OCI-LY7 (cell line): ENCODE measurements at regions not wholly inside any gene's neighbourhood (a gene's known extent, or its start where the extent isn't known, plus 50 kb on each side); places are given as distances from the start of the nearest gene placed in this dataset.

ENCODE experiments used
- BruUV-seq: library from RNA; stranded (reverse); fragments of 400-500 nt; replicated peaks from 2 replicates; lab custom pipeline; 2021; lab: Mats Ljungman, UMichigan
- CTCF ChIA-PET: fragments of 300-600 bp; sonication (Branson Sonifier 250); formaldehyde crosslinking; loops from one replicate; lab custom pipeline; 2022; ENCODE audit warnings: antibody characterized with exemption; ENCODE audit not compliant: unreplicated experiment; lab: Charles Lee
- POLR2A ChIA-PET: fragments of 300-600 bp; sonication (Branson Sonifier 250); formaldehyde crosslinking; loops from one replicate; lab custom pipeline; 2022; ENCODE audit warnings: antibody characterized with exemption; lab: Charles Lee
- DNase-seq: peaks from one replicate; pipeline ENCODE4 v3.0.0-alpha.2; 2015; ENCODE audit warnings: low spot score
- H2AFZ ChIP-seq: fragments of 200-600 bp; sonication (generic), shearing (Covaris generic); 2 replicates; pipeline ENCODE4 v1.6.1; 2014; ENCODE audit warnings: mild to moderate bottlenecking, antibody characterized with exemption, low read length, moderate library complexity
- H3K27ac ChIP-seq: fragments of 200-600 bp; sonication (generic); 2 replicates; pipeline ENCODE4 v1.5.1; 2014; ENCODE audit warnings: mixed run types, low read depth, mild to moderate bottlenecking, moderate library complexity, low read length, inconsistent platforms; ENCODE audit not compliant: poor library complexity, severe bottlenecking
- H3K36me3 ChIP-seq: fragments of 200-600 bp; sonication (generic); 2 replicates; pipeline ENCODE4 v1.6.1; 2014; ENCODE audit warnings: mild to moderate bottlenecking, antibody characterized with exemption, low read length, moderate library complexity, mixed read lengths; ENCODE audit not compliant: insufficient read depth
- H3K4me1 ChIP-seq: fragments of 200-600 bp; sonication (generic); 2 replicates; pipeline ENCODE4 v1.5.1; 2014; ENCODE audit warnings: mild to moderate bottlenecking, low read length; ENCODE audit not compliant: insufficient read depth, poor library complexity, severe bottlenecking
- H3K4me2 ChIP-seq: fragments of 200-600 bp; sonication (generic); 2 replicates; pipeline ENCODE4 v1.6.1; 2014; ENCODE audit warnings: mild to moderate bottlenecking, low read length
- H3K4me3 ChIP-seq: fragments of 200-600 bp; sonication (generic); 2 replicates; pipeline ENCODE4 v1.5.1; 2014; ENCODE audit warnings: mild to moderate bottlenecking, low read depth, low read length; ENCODE audit not compliant: poor library complexity, severe bottlenecking
- H3K79me2 ChIP-seq: fragments of 200-600 bp; sonication (generic); 2 replicates; pipeline ENCODE4 v1.6.1; 2016; ENCODE audit warnings: low read depth, mild to moderate bottlenecking, low read length, moderate library complexity, mixed read lengths; ENCODE audit not compliant: insufficient read depth
- H3K9me2 ChIP-seq: fragments of 200-600 bp; sonication (generic); 2 replicates; pipeline ENCODE4 v1.6.1; 2016; ENCODE audit warnings: mild to moderate bottlenecking, low read length, mixed read lengths; ENCODE audit not compliant: insufficient read depth
- H3K9me3 ChIP-seq: fragments of 200-600 bp; sonication (generic); 2 replicates; pipeline ENCODE4 v1.6.1; 2014; ENCODE audit warnings: mild to moderate bottlenecking, mixed run types, low read length, mixed read lengths
- H4K20me1 ChIP-seq: fragments of 200-600 bp; sonication (generic); 2 replicates; pipeline ENCODE4 v1.6.1; 2014; ENCODE audit warnings: mild to moderate bottlenecking, antibody characterized with exemption, low read length, moderate library complexity, mixed read lengths; ENCODE audit not compliant: insufficient read depth
- CTCF ChIP-seq: fragments of 200-600 bp; sonication (generic); conservative IDR thresholded peaks from 2 replicates; pipeline ENCODE4 v1.5.1; 2014; ENCODE audit warnings: mild to moderate bottlenecking, antibody characterized with exemption, low read length, moderate library complexity, mixed read lengths
- EZH2phosphoT487 ChIP-seq: fragments of 200-600 bp; sonication (generic); IDR thresholded peaks from 2 replicates; pipeline ENCODE4 v1.6.1; 2018; ENCODE audit warnings: low read depth, borderline replicate concordance, mild to moderate bottlenecking, mixed run types, antibody characterized with exemption, low read length, moderate library complexity, mixed read lengths
- intact Hi-C: fragments of 100-400 bp; cut with micrococcal nuclease; formaldehyde crosslinking; loops from one replicate; pipeline ENCODE4 v1.10.0; 2022; ENCODE audit not compliant: unreplicated experiment

- H2AFZ ChIP-seq: no peak overlapping the region
- H3K36me3 ChIP-seq: no peaks in the 10 kb centered on the region
- H3K4me1 ChIP-seq: no peaks in the 10 kb centered on the region
- H3K79me2 ChIP-seq: no peaks in the 10 kb centered on the region
- BruUV-seq: no TSS peak
- no peak overlapping the region for H3K27ac ChIP-seq
- TF ChIP-seq EZH2phosphoT487 (no peak), CTCF (no peak)
- no peaks in the 10 kb centered on the region for H4K20me1 ChIP-seq
- H3K9me3 ChIP-seq: no peaks in the 10 kb centered on the region
- H3K9me2 ChIP-seq: no peaks in the 10 kb centered on the region
- intact Hi-C loops: no loop called here
- no peak overlapping the region for H3K4me2 ChIP-seq
- no peak overlapping the region for H3K4me3 ChIP-seq
- POLR2A ChIA-PET: interaction anchor here (0.6 to 0.8 kb wide), 3 partner anchors 48 to 663 kb away, joined by 3 to 4 read pairs (median 4); no protein-coding TSS in a partner anchor
- CTCF ChIA-PET: no interaction called here
- no peak for DNase-seq
These were observed 200.3 kb upstream of the MCTP2 start for GRCh38 chr15:94031072-94031471.

GRCh38 chr15:94029495-94029894, 201.9 kb upstream of the MCTP2 start:
- Histone ChIP-seq H4K20me1 (no peaks in the 10 kb centered on the region), H3K4me2 (no peak overlapping the region), H2AFZ (no peak overlapping the region), H3K4me1 (no peaks in the 10 kb centered on the region), H3K36me3 (no peaks in the 10 kb centered on the region), H3K4me3 (no peak overlapping the region), H3K27ac (no peak overlapping the region), H3K79me2 (no peaks in the 10 kb centered on the region), H3K9me3 (no peaks in the 10 kb centered on the region), H3K9me2 (no peaks in the 10 kb centered on the region)
- TF ChIP-seq CTCF (no peak), EZH2phosphoT487 (no peak)
- ChIA-PET POLR2A (no interaction called here), CTCF (no interaction called here)
- intact Hi-C loops: no loop called here
- no peak for DNase-seq
- BruUV-seq: no TSS peak

GRCh38 chr15:94028809-94029208, 202.6 kb upstream of the MCTP2 start:
- ChIA-PET CTCF (no interaction called here), POLR2A (no interaction called here)
- intact Hi-C loops: no loop called here
- Histone ChIP-seq H3K9me3 (no peaks in the 10 kb centered on the region), H3K79me2 (no peaks in the 10 kb centered on the region), H3K4me1 (no peaks in the 10 kb centered on the region), H3K4me2 (no peak overlapping the region), H3K36me3 (no peaks in the 10 kb centered on the region), H4K20me1 (no peaks in the 10 kb centered on the region), H3K27ac (no peak overlapping the region), H2AFZ (no peak overlapping the region), H3K9me2 (no peaks in the 10 kb centered on the region), H3K4me3 (no peak overlapping the region)
- no peak for TF ChIP-seq EZH2phosphoT487
- no peak for TF ChIP-seq CTCF
- no TSS peak for BruUV-seq
- no peak for DNase-seq
